Spleen (tissue), 7 donors: ENCODE measurements at regions not wholly inside any gene's neighbourhood (a gene's known extent, or its start where the extent isn't known, plus 50 kb on each side); places are given as distances from the start of the nearest gene placed in this dataset.

Experiments
- CTCF ChIP-seq, 11 experiments: fragments of 200-600 bp in 7 of 11; fragments of 450-650 bp in 4 of 11; sonication (generic) in 4 of 11; IDR thresholded peaks in 8 of 11; conservative IDR thresholded peaks in 3 of 11; 1 replicate in 7 of 11; 2 replicates in 4 of 11; pipeline versions ENCODE4 v1.4.0 to v1.8.0; 2016 to 2021; ENCODE audit warnings: antibody characterized with exemption in 11 of 11, inconsistent platforms in 4 of 11, mild to moderate bottlenecking in 1 of 11
- POLR2AphosphoS5 ChIP-seq, 3 donors: sonication (generic); formaldehyde crosslinking; IDR thresholded peaks; one replicate each; pipeline ENCODE4 v1.5.1; 2017; ENCODE audit warnings: antibody characterized with exemption in 3 of 3
- donor health status: DM: no; HTN: no; CAD: no; lungs with moderate emphysema.
- donor health status: DM: no; HTN: no; CAD: no.
- donor health status: DM: no; HTN: no; CAD: no.

DNA sequence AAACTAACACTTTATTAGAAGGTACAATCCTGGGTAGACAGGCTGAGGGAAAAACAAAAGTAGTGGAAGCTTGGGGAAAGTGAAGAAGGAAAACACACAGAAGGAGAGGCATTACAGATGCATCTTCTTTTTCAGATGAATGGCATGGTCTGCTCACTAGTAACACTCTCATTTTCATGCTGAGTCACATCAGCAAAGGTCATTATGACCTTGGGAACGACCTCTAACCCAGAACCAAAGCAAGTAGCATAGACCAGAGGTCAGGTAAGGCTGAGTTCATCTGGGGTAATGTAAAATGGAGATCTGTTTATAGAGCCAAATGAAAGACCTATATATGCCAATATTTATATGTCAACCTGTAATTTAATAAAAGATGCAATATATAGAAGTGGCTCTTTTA is 294.4 kb upstream of the LRRTM4 start:
- TF ChIP-seq CTCF (IDR thresholded peaks at IDR 0.05 in 8 of 11, conservative IDR thresholded peaks at IDR 0.05 in 3 of 11) (no peak), POLR2AphosphoS5 (IDR thresholded peaks at IDR 0.05) (no peak)
